ENCODE measurements at regions not wholly inside any gene's neighbourhood (a gene's known extent, or its start where the extent isn't known, plus 50 kb on each side); places are given as distances from the start of the nearest gene placed in this dataset.
"Not testable (repeated sequence)": the region's sequence is repeated elsewhere in the genome, so short reads cannot be mapped to it uniquely, and the experiment has no call there.

DNA sequence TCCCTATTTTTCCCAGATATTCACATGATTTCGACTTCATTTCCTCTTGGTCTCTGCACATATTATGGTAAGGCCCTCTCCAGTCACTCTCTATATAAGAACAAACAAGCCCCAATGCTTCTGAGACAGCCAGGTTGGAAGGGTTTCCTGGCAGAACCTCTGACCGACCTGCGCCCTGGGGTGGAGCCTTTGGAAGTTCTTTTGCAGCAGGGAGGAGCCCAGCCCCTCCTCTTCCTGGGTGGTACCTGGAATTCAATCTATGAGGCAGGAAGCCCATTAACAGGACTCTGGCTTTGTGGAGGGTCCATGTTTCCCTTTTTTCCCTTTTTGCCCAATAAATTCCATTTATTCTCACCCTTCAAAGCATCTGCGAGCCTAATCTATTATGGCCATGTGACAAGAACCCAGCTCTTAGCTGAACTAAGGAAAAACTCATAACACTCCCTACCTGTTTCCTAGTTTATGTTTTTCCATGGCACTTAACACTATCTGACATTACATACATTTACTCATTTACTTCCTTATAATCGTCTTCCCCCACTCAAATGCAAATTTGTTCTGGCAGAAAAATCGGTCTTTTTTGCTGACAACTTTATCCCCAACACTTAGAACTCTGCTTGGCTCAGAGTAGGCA is 92.5 kb upstream of the FRMD4A start:
- no peak for DNase-seq

DNA sequence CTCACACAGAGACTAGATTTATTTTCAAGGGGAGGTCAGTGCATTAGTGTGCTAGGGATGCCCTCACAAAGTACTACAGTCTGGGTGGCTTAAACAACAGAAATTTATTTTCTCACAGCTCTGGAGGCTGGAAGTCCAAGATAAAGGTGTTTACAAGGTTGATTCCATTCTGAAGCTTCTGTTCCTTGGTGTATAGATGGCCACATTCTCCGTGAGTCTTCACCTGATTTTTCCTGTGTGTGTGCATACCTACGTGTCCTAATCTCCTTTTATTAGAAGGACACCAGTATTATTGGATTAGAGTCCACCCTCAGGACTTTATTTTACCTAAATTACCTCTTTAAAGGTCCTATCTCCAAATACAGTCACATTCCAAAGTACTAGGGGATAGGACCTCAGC is 91.7 kb upstream of the FRMD4A start:
- no peak for DNase-seq

DNA sequence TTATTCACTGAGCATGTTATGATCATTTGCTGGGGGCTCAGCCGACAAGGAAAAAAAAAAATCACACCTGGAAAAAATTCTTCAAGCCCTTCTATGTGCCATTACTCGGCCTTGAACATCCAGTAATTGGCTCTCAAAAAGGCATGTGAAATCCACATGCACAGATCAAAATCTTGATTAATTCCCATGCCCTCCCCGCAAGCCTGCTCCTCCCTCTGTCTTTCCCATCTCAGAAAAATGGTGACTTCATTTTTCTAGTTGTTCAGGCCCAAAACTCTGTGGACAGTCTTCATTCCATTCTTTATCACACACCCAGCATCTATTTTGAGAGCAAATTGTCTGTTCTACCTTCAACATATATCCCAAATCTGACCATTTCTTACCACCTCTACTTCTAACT is 91.2 kb upstream of the FRMD4A start:
- no peak for DNase-seq

DNA sequence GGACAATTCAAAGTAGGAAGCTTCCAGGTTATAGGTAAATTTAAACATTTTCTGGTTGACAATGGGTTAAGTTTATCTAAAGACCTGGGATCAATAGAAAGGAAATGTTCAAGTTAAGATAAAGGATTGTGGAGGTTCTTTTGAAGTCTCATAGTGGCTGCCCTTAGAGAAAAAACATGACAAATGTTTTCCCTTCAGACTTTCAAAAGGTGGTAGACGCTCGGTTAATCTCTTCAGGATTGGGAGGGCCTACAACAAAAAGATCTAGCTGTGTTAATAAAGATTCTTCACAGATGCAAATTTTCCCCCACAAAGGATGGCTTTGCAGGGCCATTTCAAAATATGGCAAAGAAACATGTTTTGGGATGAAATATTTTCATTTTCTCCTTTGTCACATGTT is 86.6 kb upstream of the FRMD4A start:
- DNase-seq: not testable (repeated sequence)

DNA sequence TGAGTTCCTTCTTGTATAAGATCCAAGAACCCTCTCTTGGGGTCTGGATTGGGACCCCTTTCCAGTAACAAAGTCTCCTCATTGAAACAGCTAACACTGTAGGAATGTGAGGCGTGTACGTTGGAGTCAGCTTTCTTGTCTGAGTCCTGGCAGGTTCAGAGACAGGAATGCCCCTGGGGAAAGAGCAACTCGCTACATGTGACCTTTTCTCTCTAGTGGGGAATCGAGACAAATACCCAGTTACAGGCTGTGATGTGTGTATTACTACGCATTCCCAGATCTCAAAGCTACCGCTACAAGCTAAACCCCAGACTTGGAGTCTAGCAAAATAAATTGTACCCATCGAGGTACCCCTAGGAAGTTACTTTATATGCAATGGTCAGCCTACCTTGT is 85.6 kb upstream of the FRMD4A start:
- no peak for DNase-seq

DNA sequence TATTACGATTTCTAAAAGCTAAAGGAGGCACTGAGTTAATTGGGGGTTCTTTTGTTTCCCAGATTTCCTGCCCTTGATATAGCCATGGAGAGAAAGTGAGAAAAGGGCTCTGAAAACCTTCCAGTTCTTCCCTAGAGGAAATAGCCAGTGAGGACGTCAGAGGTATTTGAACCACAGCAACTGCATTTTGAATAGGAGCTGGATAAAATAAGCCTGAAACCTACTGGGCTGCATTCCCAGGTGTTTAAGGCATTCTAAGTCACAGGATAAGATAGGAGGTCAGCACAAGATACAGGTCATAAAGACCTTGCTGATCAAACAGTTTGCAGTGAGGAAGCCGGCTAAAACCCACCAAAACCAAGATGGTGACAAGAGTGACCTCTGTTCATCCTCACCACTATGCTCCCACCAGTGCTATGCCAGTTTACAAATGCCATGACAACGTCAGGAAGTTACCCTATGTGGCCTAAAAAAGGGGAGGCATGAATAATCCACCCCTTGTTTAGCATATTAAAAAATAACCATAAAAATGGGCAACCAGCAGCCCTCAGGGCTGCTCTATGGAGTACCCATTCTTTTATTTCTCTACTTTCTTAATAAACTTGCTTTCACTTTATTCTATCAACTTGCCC is 85.1 kb upstream of the FRMD4A start:
- DNase-seq: no peak

DNA sequence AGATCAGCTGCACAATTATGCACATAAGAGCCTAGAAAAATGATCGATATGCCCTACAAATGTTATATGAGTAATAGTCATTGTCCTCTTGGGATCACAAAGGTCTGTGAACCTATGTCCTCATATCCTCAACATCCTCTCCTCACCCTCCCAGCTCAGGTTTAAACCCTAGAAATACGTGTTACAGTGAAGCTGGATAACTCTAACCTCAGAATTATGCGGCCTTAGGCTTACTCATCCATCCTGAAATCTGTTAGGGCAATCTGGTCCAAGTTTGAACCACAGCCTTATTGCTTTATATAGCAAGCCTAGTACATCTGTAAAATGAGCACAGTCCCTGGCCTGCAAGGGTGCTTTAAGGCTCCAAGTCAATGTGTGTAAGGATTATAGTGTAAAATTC is 84.2 kb upstream of the FRMD4A start:
- DNase-seq: no peak

DNA sequence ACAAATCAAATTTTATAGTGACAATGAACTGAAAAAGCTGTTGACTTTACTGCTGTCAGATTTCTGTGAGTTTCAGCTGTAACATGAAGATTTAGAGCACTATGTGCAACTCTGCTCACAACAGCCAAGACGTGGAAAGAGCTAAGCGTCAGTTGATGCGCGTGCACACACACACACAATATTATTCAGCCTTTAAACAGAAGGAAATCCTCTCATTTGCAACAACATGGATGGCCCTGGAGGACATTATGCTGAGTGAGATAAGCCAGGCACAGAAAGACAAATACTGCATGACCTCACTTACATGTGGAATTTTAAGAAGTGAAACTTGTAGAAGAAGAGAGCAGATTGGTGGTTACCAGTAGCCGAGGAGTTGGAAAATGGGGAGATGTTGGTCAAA is 82.8 kb upstream of the FRMD4A start:
- no peak for DNase-seq

DNA sequence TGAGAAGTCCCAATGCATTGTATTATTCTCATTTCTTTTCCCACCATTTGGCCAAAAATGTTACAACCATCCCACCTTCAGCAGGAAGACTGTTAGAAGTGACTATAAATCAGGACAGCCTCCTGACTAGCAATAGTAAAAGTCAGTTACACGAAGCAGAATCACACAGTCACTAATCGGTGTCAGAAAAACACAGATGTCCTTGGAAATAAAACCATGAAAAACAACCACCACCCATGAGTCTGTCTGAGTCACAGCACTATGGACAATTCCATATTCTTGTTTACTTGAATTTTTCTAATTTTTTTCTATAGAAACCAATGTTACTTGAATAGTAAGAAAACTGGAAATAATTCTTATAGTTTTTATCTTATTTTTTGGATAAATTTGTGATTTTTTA is 81.9 kb upstream of the FRMD4A start:
- no peak for DNase-seq

DNA sequence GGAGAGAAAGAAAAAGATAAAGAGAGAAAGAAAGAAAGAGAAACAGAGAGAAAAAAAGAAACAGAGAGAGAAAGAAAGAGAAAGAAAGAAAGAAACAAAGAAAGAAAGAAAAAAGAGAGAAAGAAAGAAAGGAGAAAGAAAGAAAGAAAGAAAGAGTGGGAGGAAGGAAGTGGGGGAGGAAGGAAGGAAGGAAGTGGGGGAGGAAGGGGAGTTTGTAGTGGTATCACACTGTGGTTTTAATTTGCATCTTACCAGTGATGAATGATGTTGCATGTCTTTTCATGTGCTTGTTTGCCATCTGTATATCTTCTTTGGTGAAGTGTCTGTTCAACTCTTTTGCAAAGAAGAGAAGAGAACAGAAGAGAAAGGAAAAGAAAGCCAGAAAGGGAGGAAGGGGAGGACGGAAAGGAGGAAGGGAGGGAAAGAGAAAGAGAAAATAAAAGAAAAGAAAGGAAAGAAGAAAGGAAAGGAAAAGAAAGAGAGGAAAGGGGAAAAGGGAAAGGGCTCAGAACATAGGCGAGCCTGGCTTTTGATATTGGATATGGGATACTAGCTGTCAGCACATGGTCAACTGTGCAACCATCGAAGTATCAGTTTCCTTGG is 79.2 kb upstream of the FRMD4A start:
- no peak for DNase-seq

DNA sequence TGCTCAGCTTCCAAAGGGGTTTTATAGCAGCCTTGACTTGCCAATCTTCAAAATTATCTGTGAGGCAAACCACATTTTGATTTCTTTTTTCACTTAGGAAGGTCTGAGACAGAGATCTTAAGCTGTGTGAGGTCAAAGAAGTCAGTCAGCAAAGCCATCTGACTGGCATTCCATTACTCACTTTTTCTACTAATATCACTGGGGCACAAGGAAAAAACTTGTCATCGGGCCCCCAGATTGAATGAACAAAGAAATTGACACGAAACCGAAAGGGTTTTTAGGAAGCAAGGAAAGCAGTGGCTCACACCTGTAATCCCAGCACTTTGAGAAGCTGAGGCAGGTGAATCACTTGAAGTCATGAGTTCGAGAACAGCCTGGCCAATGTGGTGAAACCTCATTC is 78.5 kb upstream of the FRMD4A start:
- no peak for DNase-seq

DNA sequence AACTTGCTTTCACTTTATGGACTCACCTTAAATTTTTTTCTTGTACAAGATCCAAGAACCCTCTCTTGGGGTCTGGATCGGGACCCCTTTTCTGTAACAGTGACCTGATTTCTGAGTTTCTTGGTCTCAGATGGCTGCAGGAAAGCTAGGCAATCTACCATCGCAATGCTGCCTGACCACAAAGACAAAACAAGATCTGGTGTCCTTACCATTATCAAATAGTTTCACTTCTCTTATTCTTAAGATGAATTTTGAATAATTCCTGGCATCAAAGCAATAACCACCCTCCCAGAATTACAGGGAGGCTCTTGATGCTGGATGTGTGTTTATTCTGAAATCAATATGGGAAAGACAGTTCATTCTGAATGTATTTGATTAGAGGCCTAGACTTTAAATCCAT is 77.4 kb upstream of the FRMD4A start:
- no peak for DNase-seq

DNA sequence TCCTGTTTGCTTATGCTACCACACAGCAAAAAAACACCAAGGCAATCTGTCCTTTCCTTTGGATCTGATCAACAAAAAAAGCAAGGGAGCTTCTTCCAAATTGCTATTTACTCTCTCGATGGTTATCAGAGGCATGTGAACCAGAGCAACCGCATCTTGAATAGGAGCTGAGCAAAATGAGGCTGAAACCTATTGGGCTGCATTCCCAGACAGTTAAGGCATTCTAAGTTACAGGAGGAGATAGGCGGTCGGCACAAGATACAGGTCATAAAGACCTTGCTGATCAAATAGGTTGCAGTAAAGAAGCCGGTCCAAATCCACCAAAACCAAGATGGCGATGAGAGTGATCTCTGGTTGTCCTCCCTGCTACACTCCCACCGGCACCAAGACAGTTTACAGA is 76.8 kb upstream of the FRMD4A start:
- DNase-seq: no peak

DNA sequence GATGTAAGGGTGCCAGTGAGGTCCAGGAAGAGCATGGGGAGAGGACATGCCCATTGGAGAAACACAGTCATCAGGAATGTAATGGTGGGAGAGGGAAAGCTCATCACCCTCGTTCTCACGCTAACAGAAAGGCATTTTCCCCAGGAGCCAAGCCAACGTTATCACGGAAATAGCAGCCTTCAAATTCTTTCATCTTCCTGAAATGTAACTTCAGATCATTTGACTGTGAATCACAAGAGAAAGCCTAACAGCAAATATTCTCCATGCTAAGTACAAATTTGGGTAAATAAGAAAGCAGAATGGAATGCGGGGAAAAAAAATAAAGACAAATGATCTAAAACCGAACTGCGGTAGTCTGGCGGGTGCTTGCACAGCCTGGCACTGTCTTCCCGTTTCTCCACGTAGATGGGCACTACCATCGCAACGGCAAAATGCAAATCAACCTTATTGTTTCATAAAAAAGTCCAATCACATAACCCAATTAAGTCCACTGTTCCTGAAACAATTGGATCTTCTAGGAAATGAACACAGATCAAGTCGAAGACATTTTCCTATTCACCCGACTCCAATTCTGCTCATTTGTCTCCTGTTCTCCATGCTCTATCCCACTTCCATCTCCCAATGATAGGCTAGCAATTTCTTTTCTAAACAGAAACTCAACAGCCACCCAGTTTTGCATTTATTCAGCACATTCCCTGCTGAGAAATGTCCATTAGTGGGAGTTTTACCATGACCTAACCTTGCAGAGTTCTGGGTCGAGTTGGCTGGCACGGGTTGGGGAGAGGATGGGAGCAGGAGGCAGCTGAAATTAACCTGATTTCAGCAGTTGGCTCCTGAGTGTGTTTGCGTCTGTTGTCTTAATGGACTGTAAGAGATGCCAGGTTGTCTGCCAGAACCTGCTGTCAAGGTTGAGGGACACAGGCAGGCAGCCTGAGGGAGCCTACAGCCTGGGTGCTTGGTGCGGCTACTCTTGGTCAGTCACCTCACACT is 74.6 kb upstream of the FRMD4A start:
- DNase-seq: no peak

DNA sequence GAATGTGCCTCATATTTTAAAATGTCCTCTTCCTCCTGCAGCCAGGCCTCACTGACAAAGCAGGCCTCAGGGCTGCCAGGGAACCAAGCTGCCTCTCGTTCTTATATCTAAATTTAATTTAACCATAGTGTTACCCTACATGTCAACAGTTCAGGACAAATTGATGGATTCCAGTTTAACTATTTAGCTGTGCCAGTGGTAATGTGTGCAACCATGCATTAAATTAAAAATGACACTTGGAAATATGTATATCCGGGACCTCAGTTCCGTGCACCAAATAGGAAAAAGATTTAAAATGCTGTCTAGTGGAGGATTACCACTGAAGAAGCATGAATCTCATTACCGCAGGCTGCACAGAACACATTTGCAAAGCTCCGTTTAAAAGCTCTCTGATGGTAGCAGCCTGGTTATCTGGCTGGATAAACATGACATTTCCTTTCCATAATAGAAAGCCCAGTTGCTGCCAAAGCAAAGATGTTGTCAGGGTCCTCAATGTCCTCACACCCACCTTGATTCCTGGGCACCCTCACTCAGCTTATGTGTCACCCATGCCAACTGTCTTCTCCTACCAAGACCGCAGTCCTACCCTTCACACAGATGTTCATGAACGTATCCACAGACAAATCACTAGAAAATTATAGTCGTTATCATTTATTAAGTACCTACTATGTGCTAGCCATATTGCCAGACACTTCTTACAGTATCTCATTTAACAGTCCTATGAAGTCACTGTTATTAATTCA is 73.3 kb upstream of the FRMD4A start:
- DNase-seq: no peak

DNA sequence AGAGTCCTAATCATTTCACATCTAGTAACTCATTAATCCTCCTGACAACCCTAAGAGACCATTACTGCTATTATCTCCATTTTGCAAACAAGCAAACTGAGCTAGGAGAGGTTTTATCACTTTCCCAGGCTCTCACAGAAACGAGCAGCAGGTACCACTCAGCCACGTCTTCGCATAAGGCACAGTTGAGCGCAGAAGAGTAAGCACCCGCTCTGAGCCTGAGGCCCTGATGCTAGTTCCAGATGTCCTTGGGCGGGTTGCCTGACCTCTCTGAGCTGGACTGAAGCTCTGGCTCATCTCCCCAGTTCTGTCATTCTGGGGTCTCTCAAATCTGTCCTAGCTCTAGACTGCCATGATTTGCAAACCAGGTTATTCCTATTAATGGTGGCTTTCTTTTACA is 72.6 kb upstream of the FRMD4A start:
- no peak for DNase-seq

DNA sequence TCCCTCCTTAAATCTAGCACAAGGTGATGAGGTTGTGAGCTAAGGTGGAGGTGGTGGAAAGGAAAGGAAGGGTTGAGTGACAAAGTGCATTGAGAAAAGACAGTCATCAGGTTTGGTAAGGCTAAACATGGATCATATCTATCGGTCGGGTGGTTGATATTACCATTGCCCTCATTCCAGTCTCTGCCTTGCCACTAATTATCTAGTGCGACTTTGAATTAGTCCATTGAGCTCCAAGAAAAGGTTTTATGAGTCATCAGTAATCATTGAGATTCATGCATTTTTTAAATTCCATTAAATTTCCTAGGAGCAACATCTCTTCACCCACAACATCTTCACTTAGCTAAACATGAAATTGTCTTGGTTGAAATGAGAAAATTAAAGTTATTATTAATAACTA is 68.9 kb upstream of the FRMD4A start:
- DNase-seq: no peak

DNA sequence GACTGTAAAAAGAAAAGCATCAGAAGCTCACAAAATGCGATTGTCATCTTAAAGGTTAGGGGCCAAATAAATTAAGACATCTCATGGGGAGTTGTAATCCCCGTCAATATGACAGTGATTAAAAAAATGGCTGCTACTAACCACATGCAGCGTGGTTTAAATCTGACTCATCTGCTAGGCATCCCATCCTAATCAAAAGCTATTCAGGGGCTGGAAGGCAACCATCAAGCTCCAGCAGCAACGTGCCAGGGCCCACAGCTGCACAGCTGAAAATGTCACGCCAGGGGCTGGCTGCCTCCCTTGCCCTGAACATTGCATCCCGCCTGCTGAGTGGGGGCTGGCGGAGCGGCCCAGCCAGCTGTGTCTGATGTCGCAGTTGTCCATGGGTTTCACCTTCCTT is 66.3 kb upstream of the FRMD4A start:
- DNase-seq: no peak

DNA sequence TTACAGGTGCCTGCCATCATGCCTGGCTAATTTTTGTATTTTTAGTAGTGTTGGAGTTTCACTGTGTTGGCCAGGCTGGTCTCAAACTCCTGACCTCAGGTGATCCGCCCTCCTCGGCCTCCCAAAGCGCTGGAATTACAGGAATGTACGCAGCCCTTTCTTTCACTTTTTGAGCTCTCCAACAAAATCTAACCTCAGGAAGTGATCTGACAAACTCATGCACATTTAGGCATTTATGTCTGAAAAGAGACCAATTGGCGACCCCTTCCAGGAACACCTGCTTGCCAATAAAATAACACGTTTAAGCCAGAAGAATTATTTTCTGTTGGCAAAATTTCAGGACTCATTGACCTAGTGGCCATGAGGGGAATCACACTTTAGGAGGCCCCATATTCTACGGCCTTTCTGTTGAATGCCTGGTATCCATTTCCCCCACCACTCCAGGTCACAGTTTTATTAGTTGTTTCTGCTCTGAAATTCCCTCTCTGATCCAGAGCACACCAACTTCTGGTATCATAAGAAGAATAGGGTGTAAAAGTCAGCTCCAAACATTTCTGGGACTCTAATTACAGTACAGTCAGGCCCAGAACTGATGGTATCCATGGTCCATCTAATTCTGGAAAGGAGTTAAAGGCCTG is 65.8 kb upstream of the FRMD4A start:
- no peak for DNase-seq

DNA sequence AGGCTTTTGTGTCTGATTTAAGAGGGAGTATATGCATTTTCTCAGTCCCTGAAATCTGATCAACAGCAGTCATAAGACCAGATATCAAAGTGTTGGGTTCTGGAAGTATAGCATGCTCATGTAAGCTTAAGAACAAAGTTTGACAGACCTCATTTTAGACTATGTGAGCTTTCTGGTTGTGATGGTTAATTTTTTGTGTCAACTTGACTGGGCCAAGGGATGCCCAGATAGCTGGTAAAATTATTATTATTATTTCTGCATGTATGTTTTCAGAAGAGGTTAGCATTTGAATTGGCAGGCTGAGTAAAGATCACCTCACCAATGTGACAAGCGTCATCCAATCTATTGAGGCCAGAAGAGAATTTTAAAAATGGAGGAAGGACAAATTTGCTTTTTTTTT is 63.5 kb upstream of the FRMD4A start:
- no peak for DNase-seq

DNA sequence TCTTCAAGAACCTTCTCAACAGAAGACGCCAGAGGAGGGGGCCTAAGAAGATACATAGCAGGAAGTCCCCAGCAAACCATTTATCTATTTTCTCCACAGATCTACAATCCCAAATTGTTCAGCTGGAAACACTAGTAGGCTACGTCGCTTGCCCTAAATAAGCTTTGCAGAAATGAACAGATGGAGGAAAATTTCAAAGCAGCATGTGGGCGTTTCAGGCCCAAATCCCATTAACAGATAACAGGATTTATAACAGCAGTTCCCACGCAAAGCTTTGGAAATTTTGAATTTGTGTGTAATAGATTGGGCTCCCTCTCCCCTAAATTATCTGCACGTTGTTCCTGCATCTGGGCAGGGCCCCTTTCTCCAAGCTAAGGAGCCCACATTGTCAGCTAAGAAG is 60.6 kb upstream of the FRMD4A start:
- no peak for DNase-seq

DNA sequence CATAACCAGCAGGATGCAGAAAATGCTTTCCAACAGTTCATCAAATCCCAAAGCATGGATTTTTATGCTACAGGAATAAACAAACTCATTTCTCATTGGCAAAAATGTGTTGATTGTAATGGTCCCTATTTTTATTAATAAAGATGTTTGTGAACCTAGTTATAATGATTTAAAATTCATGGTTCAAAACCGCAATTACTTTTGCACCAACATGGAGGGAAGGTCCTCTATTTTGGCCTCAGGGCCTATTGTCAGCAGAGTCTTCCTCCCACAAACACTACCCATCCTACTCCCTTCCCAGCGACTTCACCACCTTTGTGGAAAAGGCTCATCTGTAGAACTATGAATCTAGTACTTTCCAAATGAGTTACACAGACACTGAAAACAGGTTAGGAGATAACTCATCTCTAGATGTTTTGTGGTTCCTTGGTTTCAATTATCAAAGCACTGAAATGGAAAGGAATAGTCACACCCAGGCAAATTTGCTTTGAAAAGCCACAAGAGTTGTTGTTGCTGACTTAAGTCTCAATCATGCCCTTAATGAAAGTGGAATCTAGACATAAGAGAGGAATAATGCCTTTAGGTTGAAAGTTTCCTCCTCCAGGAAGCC is 59.4 kb upstream of the FRMD4A start:
- peak in 1 of 2 donors; percentile 10 for DNase-seq

Measured in CD4-positive, alpha-beta T cell treated with Interleukin-4 for 1 hour (primary cell).